ENCODE measurements at regions not wholly inside any gene's neighbourhood (a gene's known extent, or its start where the extent isn't known, plus 50 kb on each side); places are given as distances from the start of the nearest gene placed in this dataset.

DNA sequence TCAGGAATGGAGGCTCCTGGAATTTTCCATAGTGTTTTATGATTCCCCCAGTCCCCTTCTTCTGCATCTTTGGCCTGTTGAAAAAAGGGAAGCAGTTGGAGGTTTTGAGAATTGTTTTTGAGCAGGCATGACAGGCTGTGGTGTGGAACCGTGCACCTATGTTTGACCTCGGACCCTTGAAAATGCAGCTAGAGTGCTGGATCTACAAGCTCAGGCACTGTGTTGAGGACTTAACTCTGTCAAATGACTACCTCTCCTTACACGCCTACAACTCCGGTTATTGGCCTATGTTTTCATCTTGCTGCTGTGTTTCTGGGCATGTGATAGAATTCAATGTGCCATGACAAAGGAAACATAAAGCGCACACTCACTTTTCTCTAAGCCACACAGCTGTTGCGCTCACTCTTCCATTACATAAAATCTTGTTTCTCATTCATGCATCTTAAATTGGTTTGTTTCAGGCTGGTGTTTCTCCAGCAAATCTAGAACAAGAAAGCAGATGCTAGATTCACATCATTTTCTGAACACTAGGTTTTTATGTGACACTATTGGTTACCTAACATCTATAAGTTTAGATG, 616.6 kb downstream of the FGF9 start:
- DNase-seq (ENCODE audit: low read depth) = no peak
- ChIA-PET POLR2A (no interaction called here), CTCF (no interaction called here)
- Histone ChIP-seq H3K27me3 (ENCODE audit: control insufficient read depth, insufficient read depth, low read length) (no peaks in the 10 kb centered on the region), H3K36me3 (ENCODE audit: control insufficient read depth, insufficient read depth, low read length) (no peaks in the 10 kb centered on the region), H3K4me3 (ENCODE audit: low read depth, low read length) (no peak overlapping the region)
- TF ChIP-seq, protein P1, sequence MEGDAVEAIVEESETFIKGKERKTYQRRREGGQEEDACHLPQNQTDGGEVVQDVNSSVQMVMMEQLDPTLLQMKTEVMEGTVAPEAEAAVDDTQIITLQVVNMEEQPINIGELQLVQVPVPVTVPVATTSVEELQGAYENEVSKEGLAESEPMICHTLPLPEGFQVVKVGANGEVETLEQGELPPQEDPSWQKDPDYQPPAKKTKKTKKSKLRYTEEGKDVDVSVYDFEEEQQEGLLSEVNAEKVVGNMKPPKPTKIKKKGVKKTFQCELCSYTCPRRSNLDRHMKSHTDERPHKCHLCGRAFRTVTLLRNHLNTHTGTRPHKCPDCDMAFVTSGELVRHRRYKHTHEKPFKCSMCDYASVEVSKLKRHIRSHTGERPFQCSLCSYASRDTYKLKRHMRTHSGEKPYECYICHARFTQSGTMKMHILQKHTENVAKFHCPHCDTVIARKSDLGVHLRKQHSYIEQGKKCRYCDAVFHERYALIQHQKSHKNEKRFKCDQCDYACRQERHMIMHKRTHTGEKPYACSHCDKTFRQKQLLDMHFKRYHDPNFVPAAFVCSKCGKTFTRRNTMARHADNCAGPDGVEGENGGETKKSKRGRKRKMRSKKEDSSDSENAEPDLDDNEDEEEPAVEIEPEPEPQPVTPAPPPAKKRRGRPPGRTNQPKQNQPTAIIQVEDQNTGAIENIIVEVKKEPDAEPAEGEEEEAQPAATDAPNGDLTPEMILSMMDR (IDR thresholded peaks at IDR 0.05; ENCODE audit: insufficient read depth, low read depth, low read length) = no peak

DNA sequence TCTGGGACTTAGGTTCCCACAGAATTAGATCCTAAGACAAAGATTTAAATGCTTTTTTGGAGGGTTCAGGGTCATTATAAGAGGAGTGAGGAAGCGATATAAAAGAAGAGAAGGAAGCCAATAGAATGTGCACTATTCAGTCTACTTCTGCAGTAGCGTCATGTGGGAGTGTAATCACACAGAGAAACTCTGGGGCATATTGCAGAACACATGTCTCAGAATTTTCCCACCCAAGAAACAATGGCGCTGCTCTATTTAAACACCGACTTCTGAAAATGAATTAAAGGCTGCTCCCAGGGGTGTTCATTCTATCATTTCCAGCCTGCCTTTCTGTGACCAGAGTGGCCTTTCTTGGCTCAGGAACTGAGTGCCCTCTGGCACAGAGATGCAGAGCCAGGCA, 617.6 kb downstream of the FGF9 start:
- H3K4me3 ChIP-seq (ENCODE audit: low read depth, low read length) = no peak overlapping the region
- CTCF ChIA-PET = no interaction called here
- TF ChIP-seq, protein P1 (IDR thresholded peaks at IDR 0.05; ENCODE audit: insufficient read depth, low read depth, low read length) = no peak
- POLR2A ChIA-PET = no interaction called here
- H3K36me3 ChIP-seq (ENCODE audit: control insufficient read depth, insufficient read depth, low read length) = no peaks in the 10 kb centered on the region
- no peaks in the 10 kb centered on the region for H3K27me3 ChIP-seq (ENCODE audit: control insufficient read depth, insufficient read depth, low read length)
- no peak for DNase-seq (ENCODE audit: low read depth)

DNA sequence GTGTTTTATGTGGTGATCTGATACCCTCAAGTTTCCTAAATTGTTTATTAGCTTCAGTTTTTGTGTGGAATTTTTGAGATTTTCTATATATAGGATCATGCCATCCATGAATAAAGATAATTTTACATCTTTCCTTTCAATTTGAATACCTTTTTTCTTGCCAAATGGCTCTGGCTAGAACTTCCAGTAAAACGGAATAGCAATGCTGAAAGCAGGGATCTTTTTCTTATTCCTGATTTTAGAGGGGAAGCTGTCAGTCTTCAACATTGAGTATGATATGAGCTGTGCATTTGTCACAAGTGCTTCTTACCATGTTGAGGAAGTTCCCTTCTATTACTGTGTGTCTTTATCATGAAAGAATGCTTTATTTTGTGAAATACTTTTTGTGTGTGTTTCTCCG, 618.8 kb downstream of the FGF9 start:
- no peak for DNase-seq (ENCODE audit: low read depth)
- POLR2A ChIA-PET = no interaction called here
- Histone ChIP-seq H3K4me3 (ENCODE audit: low read depth, low read length) (no peak overlapping the region), H3K36me3 (ENCODE audit: control insufficient read depth, insufficient read depth, low read length) (no peaks in the 10 kb centered on the region), H3K27me3 (ENCODE audit: control insufficient read depth, insufficient read depth, low read length) (no peaks in the 10 kb centered on the region)
- TF ChIP-seq, protein P1 (IDR thresholded peaks at IDR 0.05; ENCODE audit: insufficient read depth, low read depth, low read length) = no peak
- CTCF ChIA-PET = no interaction called here

DNA sequence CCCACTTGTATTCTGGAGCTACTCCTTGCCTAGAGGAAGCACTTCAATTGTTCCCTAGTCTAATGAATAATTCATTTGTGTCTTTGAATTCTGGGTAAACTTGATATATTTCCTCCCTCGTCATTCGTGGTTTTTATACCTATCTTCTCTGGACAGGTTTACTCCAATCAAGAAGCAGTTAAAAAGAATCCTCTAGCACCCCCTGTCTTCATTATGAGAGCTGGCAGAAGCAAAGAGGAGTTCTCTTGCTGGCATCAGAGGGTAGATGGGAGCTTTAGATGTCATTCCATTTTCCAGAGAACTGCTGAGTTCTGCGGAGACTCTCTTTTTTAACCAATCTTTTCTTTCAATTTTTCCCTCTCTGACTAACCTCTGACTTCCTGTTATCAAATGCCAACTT, 627.7 kb downstream of the FGF9 start:
- no peak for DNase-seq (ENCODE audit: low read depth)
- no peaks in the 10 kb centered on the region for H3K27me3 ChIP-seq (ENCODE audit: control insufficient read depth, insufficient read depth, low read length)
- no peaks in the 10 kb centered on the region for H3K36me3 ChIP-seq (ENCODE audit: control insufficient read depth, insufficient read depth, low read length)
- H3K4me3 ChIP-seq (ENCODE audit: low read depth, low read length) = no peak overlapping the region
- POLR2A ChIA-PET = no interaction called here
- CTCF ChIA-PET = no interaction called here
- TF ChIP-seq, protein P1 (IDR thresholded peaks at IDR 0.05; ENCODE audit: insufficient read depth, low read depth, low read length) = no peak

DNA sequence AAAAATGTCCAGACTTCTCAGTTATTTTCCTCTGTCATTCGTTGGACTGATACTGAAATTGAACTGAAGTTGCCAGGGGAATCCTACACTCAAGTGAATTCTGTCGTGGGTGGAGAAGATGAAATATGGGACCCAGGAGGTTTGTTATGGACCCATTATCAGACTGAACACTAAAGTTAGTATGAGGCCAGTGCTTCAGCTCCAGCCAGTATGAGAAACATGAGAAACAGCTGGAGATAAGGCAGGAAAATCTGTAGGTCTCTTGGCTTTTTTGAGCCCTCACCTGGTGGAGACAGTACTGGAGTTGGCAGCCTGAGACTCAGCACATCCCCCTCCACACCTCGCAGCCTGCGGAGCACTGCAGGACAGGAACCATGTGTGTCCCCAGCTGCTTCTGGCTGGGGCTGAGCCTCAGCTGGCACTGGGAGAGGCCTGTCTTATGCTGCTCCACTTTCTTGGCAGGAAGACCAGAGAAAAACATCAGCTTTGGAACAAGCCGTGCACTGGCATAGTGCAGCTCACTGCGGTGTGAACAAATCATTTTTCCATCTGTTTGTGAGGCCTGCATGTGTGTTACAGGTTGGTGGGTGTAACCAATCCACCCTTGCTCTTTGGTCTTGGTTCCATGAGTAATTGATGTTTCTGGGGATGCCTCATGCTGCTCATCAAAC, 641.0 kb downstream of the FGF9 start:
- no peak for DNase-seq (ENCODE audit: low read depth)
- ChIA-PET CTCF (no interaction called here), POLR2A (no interaction called here)
- no peaks in the 10 kb centered on the region for H3K36me3 ChIP-seq (ENCODE audit: control insufficient read depth, insufficient read depth, low read length)
- TF ChIP-seq, protein P1 (IDR thresholded peaks at IDR 0.05; ENCODE audit: insufficient read depth, low read depth, low read length) = no peak
- no peaks in the 10 kb centered on the region for H3K27me3 ChIP-seq (ENCODE audit: control insufficient read depth, insufficient read depth, low read length)
- no peak overlapping the region for H3K4me3 ChIP-seq (ENCODE audit: low read depth, low read length)

Measured in BJ (cell line).